ENCODE measurements at regions not wholly inside any gene's neighbourhood (a gene's known extent, or its start where the extent isn't known, plus 50 kb on each side); places are given as distances from the start of the nearest gene placed in this dataset.
"Not testable (repeated sequence)": the region's sequence is repeated elsewhere in the genome, so short reads cannot be mapped to it uniquely, and the experiment has no call there.

GRCh38 chr19:30830875-30831274, 458.7 kb downstream of the ZNF536 start:
- DNase-seq (ENCODE audit: low read depth): no peak

GRCh38 chr19:30825505-30825904, 453.3 kb downstream of the ZNF536 start:
- DNase-seq (ENCODE audit: low read depth): not testable (repeated sequence)

GRCh38 chr19:30824809-30825208, 452.6 kb downstream of the ZNF536 start:
- no peak for DNase-seq (ENCODE audit: low read depth)

GRCh38 chr19:30817965-30818567, 445.9 kb downstream of the ZNF536 start:
- DNase-seq (ENCODE audit: low read depth): no peak

- DNase-seq (ENCODE audit: low read depth): no peak
Measured at GRCh38 chr19:30817197-30817596, 445.0 kb downstream of the ZNF536 start.

- no peak for DNase-seq (ENCODE audit: low read depth)
Measured at GRCh38 chr19:30815889-30816580, 443.9 kb downstream of the ZNF536 start.

GRCh38 chr19:30812099-30812678, 440.0 kb downstream of the ZNF536 start:
- no peak for DNase-seq (ENCODE audit: low read depth)

- no peak for DNase-seq (ENCODE audit: low read depth)
Measured at GRCh38 chr19:30811397-30812098, 439.4 kb downstream of the ZNF536 start.

DNA sequence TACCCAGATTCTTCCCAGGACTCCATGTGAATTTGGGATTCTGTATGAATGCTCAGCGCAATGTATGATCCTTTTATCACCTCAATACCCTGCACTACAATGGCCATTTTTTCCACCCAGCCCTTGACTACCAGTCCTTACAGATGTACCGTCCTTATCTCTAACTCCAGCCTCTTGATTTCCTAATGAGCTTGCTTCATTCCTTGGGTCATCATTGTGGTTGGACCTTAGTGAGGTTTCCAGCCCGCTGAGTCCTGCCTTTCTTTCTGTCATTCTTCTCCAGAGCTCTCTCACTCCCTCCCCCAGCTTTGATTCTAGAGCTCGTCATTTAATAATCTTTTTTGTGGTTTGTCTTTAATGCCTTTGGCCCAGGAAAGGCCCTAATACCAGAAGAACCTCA, 438.5 kb downstream of the ZNF536 start:
- no peak for DNase-seq (ENCODE audit: low read depth)

GRCh38 chr19:30807278-30807677, 435.1 kb downstream of the ZNF536 start:
- no peak for DNase-seq (ENCODE audit: low read depth)

DNA sequence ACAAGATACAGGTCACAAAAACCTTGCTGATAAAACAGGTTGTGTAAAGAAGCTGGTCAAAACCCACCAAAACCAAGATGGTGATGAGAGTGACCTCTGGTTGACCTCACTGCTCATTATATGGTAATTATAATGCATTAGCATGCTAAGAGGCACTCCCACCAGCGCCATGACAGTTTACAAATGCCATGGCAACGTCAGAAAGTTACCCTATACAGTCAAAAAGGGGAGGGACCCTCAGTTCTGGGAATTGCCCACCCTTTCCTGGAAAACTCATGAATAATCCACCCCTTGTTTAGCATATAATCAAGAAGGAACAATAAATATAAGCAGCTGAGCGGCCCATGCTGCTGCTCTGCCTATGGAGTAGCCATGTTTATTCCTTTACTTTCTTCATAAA, 434.1 kb downstream of the ZNF536 start:
- no peak for DNase-seq (ENCODE audit: low read depth)

GRCh38 chr19:30804751-30805150, 432.6 kb downstream of the ZNF536 start:
- DNase-seq (ENCODE audit: low read depth): no peak

DNA sequence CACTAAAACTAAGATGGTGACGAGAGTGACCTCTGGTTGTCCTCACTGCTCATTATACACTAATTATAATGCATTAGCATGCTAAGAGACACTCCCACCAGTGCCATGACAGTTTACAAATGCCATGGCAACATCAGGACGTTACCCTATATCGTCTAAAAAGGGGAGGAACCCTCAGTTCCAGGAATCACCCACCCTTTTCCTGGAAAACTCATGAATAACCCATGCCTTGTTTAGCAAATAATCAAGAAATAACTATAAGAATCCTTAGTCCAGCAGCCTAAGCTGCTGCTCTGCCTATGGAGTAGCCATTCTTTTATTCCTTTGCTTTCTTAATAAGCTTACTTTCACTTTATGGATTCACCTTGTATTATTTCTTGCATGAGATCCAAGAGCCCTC, 432.1 kb downstream of the ZNF536 start:
- not testable (repeated sequence) for DNase-seq (ENCODE audit: low read depth)

DNA sequence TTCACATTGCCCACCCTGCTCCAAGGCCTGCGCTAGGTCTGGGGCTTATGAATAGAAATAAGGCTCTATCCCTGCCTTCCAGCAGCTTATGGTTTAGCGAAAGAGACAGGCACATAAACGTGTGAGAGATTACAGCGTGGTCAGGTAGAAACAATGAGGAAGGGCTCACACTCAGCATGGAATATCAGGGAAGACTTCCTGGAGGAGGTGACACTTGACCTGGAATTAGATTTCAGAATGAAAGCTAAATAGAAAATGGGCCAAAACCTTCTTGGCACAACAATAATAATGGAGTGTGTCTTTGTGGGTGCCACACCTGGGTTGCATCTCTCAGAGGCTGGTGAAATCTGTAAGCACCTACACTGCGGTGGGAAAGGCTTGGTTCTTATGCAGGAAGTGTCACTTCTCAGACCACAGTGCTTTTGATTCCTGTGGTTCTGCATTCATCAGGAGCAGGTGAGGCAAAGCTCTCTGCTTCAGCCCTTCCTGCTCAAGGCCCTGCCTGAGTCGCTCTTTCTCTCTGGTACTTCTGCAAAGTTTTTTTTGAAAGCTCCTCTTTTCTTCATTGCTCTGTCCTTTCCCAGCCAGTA, 430.3 kb downstream of the ZNF536 start:
- no peak for DNase-seq (ENCODE audit: low read depth)

- DNase-seq (ENCODE audit: low read depth): peak; percentile 5
Measured at GRCh38 chr19:30799865-30800755, 427.9 kb downstream of the ZNF536 start.

DNA sequence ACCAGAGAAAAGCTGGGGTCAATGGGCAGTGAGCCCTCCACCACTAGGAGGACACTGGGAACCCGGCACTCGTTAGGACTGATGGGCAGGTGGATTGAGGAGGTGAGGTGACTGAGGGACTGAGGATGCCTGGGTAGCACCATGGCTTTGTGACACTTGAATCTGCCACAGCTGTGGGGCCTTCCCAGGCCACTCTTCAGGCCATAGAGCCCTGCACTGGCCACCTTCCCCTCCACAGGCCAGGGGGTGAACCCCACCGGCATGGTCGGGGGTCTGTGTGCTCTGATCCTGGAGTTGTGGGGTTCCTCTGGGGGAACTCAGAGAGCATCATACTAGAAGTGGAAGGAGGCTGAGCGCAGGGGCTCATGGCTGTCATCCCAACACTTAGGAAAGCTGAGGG, 423.5 kb downstream of the ZNF536 start:
- no peak for DNase-seq (ENCODE audit: low read depth)

GRCh38 chr19:30792561-30793505, 420.6 kb downstream of the ZNF536 start:
- DNase-seq (ENCODE audit: low read depth): no peak

DNA sequence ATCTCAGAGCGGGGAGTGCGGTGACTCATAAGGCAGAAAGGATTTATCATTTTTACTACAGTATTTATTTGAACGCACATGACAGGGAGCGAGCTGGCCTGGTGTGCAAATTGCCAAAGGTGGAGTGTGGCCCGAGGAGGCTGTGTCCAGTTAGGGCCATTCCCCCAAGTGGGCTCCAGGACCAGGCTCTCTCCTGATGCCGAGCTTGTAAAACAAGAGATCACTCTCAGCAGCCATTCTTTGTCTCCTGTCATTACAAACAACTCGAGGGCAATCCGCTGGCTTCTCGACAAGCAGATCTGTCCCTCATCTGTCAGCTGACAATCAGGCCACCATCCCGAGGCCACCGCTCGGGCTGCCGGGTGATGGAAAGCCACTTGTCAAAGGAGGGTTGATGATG, 418.9 kb downstream of the ZNF536 start:
- no peak for DNase-seq (ENCODE audit: low read depth)

DNA sequence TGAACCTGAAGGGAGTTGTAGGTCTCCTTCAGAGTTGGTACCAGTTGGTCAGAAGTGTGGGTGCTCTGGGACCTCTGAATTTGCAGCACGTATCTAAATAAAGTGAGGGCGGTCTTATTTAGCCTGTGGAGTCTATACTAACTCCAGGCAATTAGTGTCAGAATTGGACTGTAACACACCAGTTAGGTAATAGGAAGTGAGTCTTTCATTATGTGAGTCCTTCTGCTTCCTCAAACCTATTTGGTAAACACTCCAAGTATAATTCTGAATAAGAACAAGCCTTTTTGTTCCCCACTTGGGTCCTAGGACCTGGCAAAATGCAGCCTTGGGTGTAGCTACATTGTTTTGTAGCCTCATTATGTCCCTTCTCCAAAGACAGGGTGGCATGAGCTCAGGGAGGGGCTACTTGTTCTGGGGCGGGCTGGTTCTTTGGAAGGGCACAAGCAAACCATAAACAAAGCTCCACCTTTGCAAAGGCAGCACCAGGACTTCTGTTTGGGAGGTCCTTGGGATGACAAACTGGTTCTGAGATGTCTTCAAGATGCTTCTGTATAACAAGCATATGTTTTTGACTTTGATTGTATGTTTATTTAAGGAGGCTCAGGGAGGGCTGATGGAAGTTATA, 418.0 kb downstream of the ZNF536 start:
- DNase-seq (ENCODE audit: low read depth): no peak

Data from myocyte (in vitro differentiated cells).